GM12878 (cell line): ENCODE measurements at regions not wholly inside any gene's neighbourhood (a gene's known extent, or its start where the extent isn't known, plus 50 kb on each side); places are given as distances from the start of the nearest gene placed in this dataset.

ENCODE experiments used
- CTCF ChIP-seq, 3 experiments: IDR thresholded peaks in 2 of 3; conservative IDR thresholded peaks in 1 of 3; 2 replicates each; pipeline ENCODE4 v1.5.1; 2011; ENCODE audit warnings: low read depth in 3 of 3, low read length in 3 of 3, mild to moderate bottlenecking in 3 of 3, control low read depth in 2 of 3, moderate library complexity in 2 of 3, inconsistent platforms in 1 of 3, mixed read lengths in 1 of 3; ENCODE audit not compliant: control insufficient read depth in 2 of 3, insufficient read depth in 1 of 3; ENCODE audit errors: extremely low read depth in 1 of 3
- MAX ChIP-seq: IDR thresholded peaks from 2 replicates; pipeline ENCODE4 v1.6.1; 2012; ENCODE audit warnings: low read depth, low read length, improper control_type of control experiment
- NR2C1 ChIP-seq: fragments of 450-650 bp; IDR thresholded peaks from 2 replicates; pipeline ENCODE4 v1.6.1; 2017; ENCODE audit warnings: antibody characterized with exemption, mild to moderate bottlenecking, moderate library complexity
- POLR2A ChIP-seq: IDR thresholded peaks from 2 replicates; pipeline ENCODE4 v1.6.1; 2011; ENCODE audit warnings: low read depth, mild to moderate bottlenecking, low read length
- SMARCA5 ChIP-seq: fragments of 450-650 bp; IDR thresholded peaks from 2 replicates; pipeline ENCODE4 v1.6.1; 2017; ENCODE audit warnings: mild to moderate bottlenecking
- SREBF2 ChIP-seq: IDR thresholded peaks from 2 replicates; pipeline ENCODE4 v1.6.1; 2012; ENCODE audit warnings: mild to moderate bottlenecking, low read length
- ZBTB33 ChIP-seq: fragments of 450-650 bp; IDR thresholded peaks from 2 replicates; pipeline ENCODE4 v1.6.1; 2017; ENCODE audit warnings: mild to moderate bottlenecking
- ZNF207 ChIP-seq: fragments of 450-650 bp; IDR thresholded peaks from 2 replicates; pipeline ENCODE4 v1.6.1; 2014; ENCODE audit warnings: antibody characterized with exemption, mild to moderate bottlenecking, borderline replicate concordance

- TF ChIP-seq SMARCA5 (no peak), CTCF (IDR thresholded peaks at IDR 0.05 in 2 of 3, conservative IDR thresholded peaks at IDR 0.05 in 1 of 3; ENCODE audit: control insufficient read depth in 2 of 3, extremely low read depth in 1 of 3, insufficient read depth in 1 of 3, low read depth in 3 of 3, low read length in 3 of 3) (no peak), MAX (no peak), ZBTB33 (no peak), POLR2A (no peak), SREBF2 (no peak), ZNF207 (no peak), NR2C1 (no peak)
Observed at GRCh38 chr2:8118940-8119781, 562.7 kb upstream of the ID2 start.
